ENCODE measurements at regions not wholly inside any gene's neighbourhood (a gene's known extent, or its start where the extent isn't known, plus 50 kb on each side); places are given as distances from the start of the nearest gene placed in this dataset.

DNA sequence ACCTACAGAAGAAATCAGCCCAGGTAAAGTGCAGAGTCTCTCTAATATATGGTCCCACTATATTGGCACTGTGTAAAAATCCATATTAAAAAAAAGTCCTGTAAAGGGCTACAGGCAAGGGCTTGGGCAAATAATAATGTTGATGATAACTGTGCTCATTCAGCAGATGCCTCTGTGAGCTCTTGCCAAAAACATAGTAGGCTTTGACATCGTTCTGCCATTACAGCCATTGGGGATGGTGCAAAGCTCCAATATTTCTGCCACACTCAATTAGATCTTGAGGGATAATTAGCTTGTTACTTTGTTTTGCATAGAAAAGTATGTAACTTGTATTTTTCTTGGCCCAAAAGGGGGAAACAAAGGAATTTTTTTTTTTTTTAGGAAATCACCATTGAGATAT is 645.5 kb upstream of the FAM241A start:
- TF ChIP-seq, protein P1, sequence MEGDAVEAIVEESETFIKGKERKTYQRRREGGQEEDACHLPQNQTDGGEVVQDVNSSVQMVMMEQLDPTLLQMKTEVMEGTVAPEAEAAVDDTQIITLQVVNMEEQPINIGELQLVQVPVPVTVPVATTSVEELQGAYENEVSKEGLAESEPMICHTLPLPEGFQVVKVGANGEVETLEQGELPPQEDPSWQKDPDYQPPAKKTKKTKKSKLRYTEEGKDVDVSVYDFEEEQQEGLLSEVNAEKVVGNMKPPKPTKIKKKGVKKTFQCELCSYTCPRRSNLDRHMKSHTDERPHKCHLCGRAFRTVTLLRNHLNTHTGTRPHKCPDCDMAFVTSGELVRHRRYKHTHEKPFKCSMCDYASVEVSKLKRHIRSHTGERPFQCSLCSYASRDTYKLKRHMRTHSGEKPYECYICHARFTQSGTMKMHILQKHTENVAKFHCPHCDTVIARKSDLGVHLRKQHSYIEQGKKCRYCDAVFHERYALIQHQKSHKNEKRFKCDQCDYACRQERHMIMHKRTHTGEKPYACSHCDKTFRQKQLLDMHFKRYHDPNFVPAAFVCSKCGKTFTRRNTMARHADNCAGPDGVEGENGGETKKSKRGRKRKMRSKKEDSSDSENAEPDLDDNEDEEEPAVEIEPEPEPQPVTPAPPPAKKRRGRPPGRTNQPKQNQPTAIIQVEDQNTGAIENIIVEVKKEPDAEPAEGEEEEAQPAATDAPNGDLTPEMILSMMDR (IDR thresholded peaks at IDR 0.05; ENCODE audit: low read depth, low read length) = no peak
- H3K4me3 ChIP-seq (ENCODE audit: low read depth, low read length) = no peak overlapping the region

DNA sequence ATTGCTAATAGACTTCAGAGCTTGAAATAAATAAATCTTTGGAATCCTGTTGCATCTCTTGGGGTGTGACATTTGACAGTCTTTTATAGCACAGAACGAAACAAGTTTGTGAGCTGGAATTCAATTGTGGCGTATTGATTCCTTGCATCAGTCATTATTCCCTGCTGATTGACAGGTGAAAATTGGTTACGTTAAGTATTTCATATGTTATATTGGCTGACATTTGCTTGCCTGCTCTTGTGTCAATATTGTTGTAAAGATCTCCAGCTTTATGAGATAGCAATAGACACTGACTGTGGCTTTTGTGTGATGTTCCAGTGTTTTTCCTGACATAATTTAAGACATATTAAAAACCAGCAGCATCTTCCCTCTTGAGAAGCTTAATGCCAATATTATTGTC is 644.4 kb upstream of the FAM241A start:
- TF ChIP-seq, protein P1 (IDR thresholded peaks at IDR 0.05; ENCODE audit: low read depth, low read length) = no peak
- H3K4me3 ChIP-seq (ENCODE audit: low read depth, low read length) = no peak overlapping the region

DNA sequence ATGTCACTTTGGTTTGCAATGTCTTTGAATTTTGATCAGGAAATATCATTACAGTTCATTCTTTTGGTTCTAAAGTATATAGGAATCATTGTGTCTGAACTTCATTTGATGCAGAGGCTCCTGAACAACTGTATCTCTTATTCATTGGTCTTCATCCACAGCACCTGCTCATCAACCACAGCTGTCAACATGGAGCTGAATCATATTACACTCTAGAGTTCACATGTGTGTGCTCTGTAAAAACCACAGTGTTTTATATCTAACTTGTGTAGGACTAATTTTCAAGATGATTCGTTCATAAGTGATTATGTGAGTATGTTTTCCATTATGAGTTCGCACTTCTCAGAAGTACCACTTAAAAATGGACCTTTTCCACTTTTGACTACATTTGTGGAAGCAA is 643.3 kb upstream of the FAM241A start:
- TF ChIP-seq, protein P1 (IDR thresholded peaks at IDR 0.05; ENCODE audit: low read depth, low read length) = no peak
- no peak overlapping the region for H3K4me3 ChIP-seq (ENCODE audit: low read depth, low read length)

DNA sequence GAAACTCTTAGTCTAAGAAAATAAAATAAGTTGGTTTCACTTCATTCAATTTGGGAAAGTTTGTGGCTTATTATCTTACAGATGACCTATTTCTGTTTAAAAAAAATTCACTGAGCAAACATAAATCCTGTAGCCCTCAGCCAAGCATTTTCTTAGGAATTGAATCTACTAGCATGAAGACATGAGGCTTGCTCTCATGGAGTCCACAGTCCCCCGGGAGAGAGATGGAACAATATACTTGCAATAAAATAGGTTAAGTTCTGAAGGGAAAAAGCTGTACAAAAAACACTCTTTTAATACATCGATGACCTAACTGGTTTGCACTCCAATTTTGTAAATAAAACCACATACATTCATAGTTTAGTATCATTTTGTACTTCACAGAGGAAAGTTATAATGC is 642.6 kb upstream of the FAM241A start:
- TF ChIP-seq, protein P1 (IDR thresholded peaks at IDR 0.05; ENCODE audit: low read depth, low read length) = no peak
- H3K4me3 ChIP-seq (ENCODE audit: low read depth, low read length) = no peak overlapping the region

DNA sequence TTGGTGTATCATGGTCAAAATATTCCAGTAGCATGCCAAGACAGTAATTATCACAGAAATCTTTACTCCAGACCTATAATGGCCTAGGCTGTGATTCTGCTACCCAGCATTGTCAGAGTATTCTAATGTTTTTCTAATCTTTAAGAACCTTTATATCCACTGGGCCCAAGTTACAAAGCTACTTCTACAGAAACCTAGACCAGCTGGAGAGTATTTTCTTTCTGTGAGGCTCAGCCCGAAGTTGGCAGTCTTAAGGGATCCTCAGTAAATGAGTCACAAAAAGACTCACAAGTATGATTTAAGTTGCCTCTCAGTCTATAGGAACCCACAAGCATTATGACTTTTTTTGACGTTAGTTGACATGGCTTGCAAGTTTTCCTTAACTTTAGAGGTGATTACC is 638.5 kb upstream of the FAM241A start:
- no peak overlapping the region for H3K4me3 ChIP-seq (ENCODE audit: low read depth, low read length)
- TF ChIP-seq, protein P1 (IDR thresholded peaks at IDR 0.05; ENCODE audit: low read depth, low read length) = no peak

DNA sequence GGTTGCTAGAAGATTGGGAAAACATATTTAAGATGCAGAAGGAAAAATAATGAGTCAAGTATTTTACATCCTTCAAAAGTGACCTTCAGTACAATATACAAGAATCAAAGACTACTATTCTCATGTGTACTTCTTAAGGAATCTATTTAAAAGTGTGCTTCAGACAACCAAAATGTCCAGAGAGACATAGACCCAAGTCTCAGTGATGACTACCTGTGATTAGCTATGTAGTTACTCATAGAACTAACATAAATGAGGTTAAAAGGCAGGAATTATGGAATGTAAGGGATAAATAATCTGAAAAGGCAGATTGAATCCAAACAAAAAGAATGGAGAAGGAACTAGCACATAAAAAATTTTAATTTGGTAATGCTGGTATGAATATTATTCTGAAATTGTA is 634.7 kb upstream of the FAM241A start:
- no peak overlapping the region for H3K4me3 ChIP-seq (ENCODE audit: low read depth, low read length)
- TF ChIP-seq, protein P1 (IDR thresholded peaks at IDR 0.05; ENCODE audit: low read depth, low read length) = no peak

DNA sequence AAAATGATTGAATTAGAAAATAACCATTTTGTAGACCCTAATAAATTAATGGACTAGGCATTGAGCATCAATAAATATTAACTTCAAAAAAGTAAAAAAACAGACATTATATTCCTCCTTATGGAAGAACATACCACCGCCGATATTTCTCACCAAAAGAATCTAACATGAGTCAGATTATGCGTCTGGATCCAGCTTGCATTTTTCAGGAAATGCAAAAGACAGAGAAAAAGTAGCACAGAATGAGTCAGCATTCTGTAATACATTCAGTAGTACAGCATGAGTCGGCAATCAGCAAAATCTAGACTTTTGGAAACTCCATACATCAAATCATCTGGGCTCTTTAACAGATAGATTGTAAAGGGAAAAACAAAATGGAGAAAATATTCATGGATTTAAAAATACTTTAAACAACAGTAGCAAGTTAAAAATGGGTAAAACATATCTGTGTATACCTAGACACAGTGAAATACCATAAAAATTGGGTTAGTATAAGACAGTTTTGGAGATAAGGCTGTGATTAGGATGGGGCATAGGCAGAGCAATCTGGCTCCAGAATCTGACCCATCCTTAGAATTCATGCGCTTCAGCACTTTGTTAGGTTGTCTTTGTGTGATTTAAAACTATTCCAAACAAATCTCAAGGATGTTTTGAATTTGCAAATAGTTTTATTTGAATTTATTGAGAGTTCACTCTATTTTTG is 633.0 kb upstream of the FAM241A start:
- TF ChIP-seq, protein P1 (IDR thresholded peaks at IDR 0.05; ENCODE audit: low read depth, low read length) = no peak
- H3K4me3 ChIP-seq (ENCODE audit: low read depth, low read length) = no peak overlapping the region
